ENCODE measurements at regions not wholly inside any gene's neighbourhood (a gene's known extent, or its start where the extent isn't known, plus 50 kb on each side); places are given as distances from the start of the nearest gene placed in this dataset.

GRCh38 chr15:72872066-72872845, 88.7 kb upstream of the ADPGK start:
- Histone ChIP-seq H3K27me3 (ENCODE audit: low read depth, low read length) (peaks cover 24% of the 10 kb centered on the region), H3K4me1 (ENCODE audit: low read length) (no peaks in the 10 kb centered on the region), H3K9ac (ENCODE audit: low read length) (no peak overlapping the region), H4K20me1 (ENCODE audit: insufficient read depth, low read length) (no peaks in the 10 kb centered on the region), H3K4me2 (ENCODE audit: low read length) (no peak overlapping the region), H3K9me3 (ENCODE audit: insufficient read depth, low read length) (no peaks in the 10 kb centered on the region), H3K4me3 (ENCODE audit: low read length) (no peak overlapping the region), H3K79me2 (ENCODE audit: low read length) (no peaks in the 10 kb centered on the region), H3K36me3 (replicated peaks; ENCODE audit: low read depth, low read length) (no peaks in the 10 kb centered on the region), H2AFZ (ENCODE audit: low read depth, low read length) (no peak overlapping the region), H3K27ac (ENCODE audit: low read length) (no peak overlapping the region)
- no peak for TF ChIP-seq EZH2phosphoT487 (IDR thresholded peaks at IDR 0.05; ENCODE audit: low read depth)

GRCh38 chr15:72866866-72867616, 83.5 kb upstream of the ADPGK start:
- Histone ChIP-seq H3K9ac (ENCODE audit: low read length) (no peak overlapping the region), H3K4me3 (ENCODE audit: low read length) (no peak overlapping the region), H3K36me3 (replicated peaks; ENCODE audit: low read depth, low read length) (no peaks in the 10 kb centered on the region), H2AFZ (ENCODE audit: low read depth, low read length) (no peak overlapping the region), H3K4me2 (ENCODE audit: low read length) (no peak overlapping the region), H4K20me1 (ENCODE audit: insufficient read depth, low read length) (no peaks in the 10 kb centered on the region), H3K4me1 (ENCODE audit: low read length) (no peaks in the 10 kb centered on the region), H3K9me3 (ENCODE audit: insufficient read depth, low read length) (no peaks in the 10 kb centered on the region), H3K79me2 (ENCODE audit: low read length) (no peaks in the 10 kb centered on the region), H3K27me3 (ENCODE audit: low read depth, low read length) (peaks cover 44% of the 10 kb centered on the region), H3K27ac (ENCODE audit: low read length) (no peak overlapping the region)
- TF ChIP-seq CTCF (IDR thresholded peaks at IDR 0.05; ENCODE audit: low read depth, low read length), result no peak
- TF ChIP-seq EZH2phosphoT487 (IDR thresholded peaks at IDR 0.05; ENCODE audit: low read depth), result no peak

- Histone ChIP-seq H3K36me3 (replicated peaks; ENCODE audit: low read depth, low read length) (no peaks in the 10 kb centered on the region), H3K9me3 (ENCODE audit: insufficient read depth, low read length) (no peaks in the 10 kb centered on the region), H4K20me1 (ENCODE audit: insufficient read depth, low read length) (no peaks in the 10 kb centered on the region), H3K4me2 (ENCODE audit: low read length) (no peak overlapping the region), H3K27ac (ENCODE audit: low read length) (no peak overlapping the region), H3K4me3 (ENCODE audit: low read length) (no peak overlapping the region), H3K27me3 (ENCODE audit: low read depth, low read length) (peaks cover 42% of the 10 kb centered on the region), H2AFZ (ENCODE audit: low read depth, low read length) (no peak overlapping the region), H3K4me1 (ENCODE audit: low read length) (no peaks in the 10 kb centered on the region), H3K79me2 (ENCODE audit: low read length) (no peaks in the 10 kb centered on the region), H3K9ac (ENCODE audit: low read length) (no peak overlapping the region)
- no peak for TF ChIP-seq CTCF (IDR thresholded peaks at IDR 0.05; ENCODE audit: low read depth, low read length)
- no peak for TF ChIP-seq EZH2phosphoT487 (IDR thresholded peaks at IDR 0.05; ENCODE audit: low read depth)
These were observed 82.6 kb upstream of the ADPGK start for GRCh38 chr15:72866182-72866581.

- Histone ChIP-seq H3K4me3 (ENCODE audit: low read length) (no peak overlapping the region), H3K36me3 (replicated peaks; ENCODE audit: low read depth, low read length) (no peaks in the 10 kb centered on the region), H3K9me3 (ENCODE audit: insufficient read depth, low read length) (no peaks in the 10 kb centered on the region), H3K79me2 (ENCODE audit: low read length) (no peaks in the 10 kb centered on the region), H4K20me1 (ENCODE audit: insufficient read depth, low read length) (no peaks in the 10 kb centered on the region), H3K27me3 (ENCODE audit: low read depth, low read length) (peaks cover 42% of the 10 kb centered on the region), H2AFZ (ENCODE audit: low read depth, low read length) (no peak overlapping the region), H3K4me2 (ENCODE audit: low read length) (no peak overlapping the region), H3K4me1 (ENCODE audit: low read length) (no peaks in the 10 kb centered on the region), H3K9ac (ENCODE audit: low read length) (no peak overlapping the region), H3K27ac (ENCODE audit: low read length) (no peak overlapping the region)
- TF ChIP-seq EZH2phosphoT487 (IDR thresholded peaks at IDR 0.05; ENCODE audit: low read depth), result no peak
- TF ChIP-seq CTCF (IDR thresholded peaks at IDR 0.05; ENCODE audit: low read depth, low read length), result no peak
These were observed 81.9 kb upstream of the ADPGK start for GRCh38 chr15:72865486-72865885.
